Parathyroid adenoma (tissue), 2 donors: ENCODE measurements at regions not wholly inside any gene's neighbourhood (a gene's known extent, or its start where the extent isn't known, plus 50 kb on each side); places are given as distances from the start of the nearest gene placed in this dataset.
A peak's percentile ranks its signal among the peaks of the same experiment; 100 is the strongest.

ENCODE experiments used
- H2AFZ ChIP-seq: fragments of 300-600 bp; sonication (generic); one replicate; pipeline ENCODE4 v1.7.0; 2017; ENCODE audit warnings: antibody characterized with exemption, mild to moderate bottlenecking
- H3K27ac ChIP-seq: fragments of 300-600 bp; sonication (generic); one replicate; pipeline ENCODE4 v1.7.0; 2017
- H3K27me3 ChIP-seq: fragments of 300-600 bp; sonication (generic); one replicate; pipeline ENCODE4 v1.7.0; 2017; ENCODE audit warnings: low read length; ENCODE audit not compliant: control insufficient read depth, insufficient read depth
- H3K36me3 ChIP-seq: fragments of 300-600 bp; sonication (generic); one replicate; pipeline ENCODE4 v1.7.0; 2017; ENCODE audit warnings: low read length; ENCODE audit not compliant: control insufficient read depth, insufficient read depth
- H3K4me1 ChIP-seq: fragments of 300-600 bp; sonication (generic); one replicate; pipeline ENCODE4 v1.7.0; 2017; ENCODE audit warnings: control low read depth
- H3K4me2 ChIP-seq: fragments of 300-600 bp; sonication (generic); one replicate; pipeline ENCODE4 v1.7.0; 2017; ENCODE audit warnings: low read length
- H3K4me3 ChIP-seq: fragments of 300-600 bp; sonication (generic); one replicate; pipeline ENCODE4 v1.7.0; 2017; ENCODE audit warnings: low read depth, low read length
- H3K79me2 ChIP-seq: fragments of 300-600 bp; sonication (generic); one replicate; pipeline ENCODE4 v1.7.0; 2017; ENCODE audit warnings: control low read depth
- H3K9ac ChIP-seq: fragments of 300-600 bp; sonication (generic); one replicate; pipeline ENCODE4 v1.7.0; 2017; ENCODE audit warnings: mild to moderate bottlenecking
- H3K9me3 ChIP-seq: fragments of 300-600 bp; sonication (generic); one replicate; pipeline ENCODE4 v1.7.0; 2017; ENCODE audit warnings: low read length; ENCODE audit not compliant: control insufficient read depth
- CTCF ChIP-seq: fragments of 300-600 bp; sonication (generic); IDR thresholded peaks from one replicate; pipeline ENCODE4 v1.7.0; 2017; ENCODE audit warnings: antibody characterized with exemption, mild to moderate bottlenecking
- donor health status: primary hyperparathyroidism.

GRCh38 chr17:12538003-12538402, 127.7 kb upstream of the MYOCD start:
- no peaks in the 10 kb centered on the region for H3K27me3 ChIP-seq
- H2AFZ ChIP-seq, result no peak overlapping the region
- H3K9ac ChIP-seq, result no peak overlapping the region
- no peak for TF ChIP-seq CTCF
- H3K4me3 ChIP-seq, result no peak overlapping the region
- H3K4me1 ChIP-seq, result no peaks in the 10 kb centered on the region
- H3K9me3 ChIP-seq, result no peaks in the 10 kb centered on the region
- H3K4me2 ChIP-seq, result no peak overlapping the region
- H3K36me3 ChIP-seq, result no peaks in the 10 kb centered on the region
- H3K27ac ChIP-seq, result no peak overlapping the region
- H3K79me2 ChIP-seq, result no peaks in the 10 kb centered on the region

- Histone ChIP-seq H2AFZ (peak overlapping the region; percentile 47), H3K4me3 (no peak overlapping the region), H3K4me1 (no peaks in the 10 kb centered on the region), H3K36me3 (no peaks in the 10 kb centered on the region), H3K9ac (no peak overlapping the region), H3K9me3 (no peaks in the 10 kb centered on the region), H3K27ac (no peak overlapping the region), H3K27me3 (no peaks in the 10 kb centered on the region), H3K4me2 (no peak overlapping the region), H3K79me2 (no peaks in the 10 kb centered on the region)
- peak; percentile 81 for TF ChIP-seq CTCF
These were observed 119.7 kb upstream of the MYOCD start for GRCh38 chr17:12545877-12546513.

GRCh38 chr17:12546983-12547382, 118.7 kb upstream of the MYOCD start:
- Histone ChIP-seq H3K4me1 (no peaks in the 10 kb centered on the region), H2AFZ (no peak overlapping the region), H3K79me2 (no peaks in the 10 kb centered on the region), H3K27me3 (no peaks in the 10 kb centered on the region), H3K36me3 (no peaks in the 10 kb centered on the region), H3K4me3 (no peak overlapping the region), H3K9ac (no peak overlapping the region), H3K4me2 (no peak overlapping the region), H3K9me3 (no peaks in the 10 kb centered on the region), H3K27ac (no peak overlapping the region)
- no peak for TF ChIP-seq CTCF

GRCh38 chr17:12547831-12548230, 117.9 kb upstream of the MYOCD start:
- no peaks in the 10 kb centered on the region for H3K4me1 ChIP-seq
- H3K4me3 ChIP-seq, result no peak overlapping the region
- no peak overlapping the region for H3K9ac ChIP-seq
- H3K9me3 ChIP-seq, result no peaks in the 10 kb centered on the region
- H3K36me3 ChIP-seq, result no peaks in the 10 kb centered on the region
- no peak overlapping the region for H2AFZ ChIP-seq
- H3K79me2 ChIP-seq, result no peaks in the 10 kb centered on the region
- no peaks in the 10 kb centered on the region for H3K27me3 ChIP-seq
- H3K4me2 ChIP-seq, result no peak overlapping the region
- no peak overlapping the region for H3K27ac ChIP-seq
- TF ChIP-seq CTCF, result no peak

GRCh38 chr17:12548558-12548957, 117.1 kb upstream of the MYOCD start:
- Histone ChIP-seq H3K9ac (no peak overlapping the region), H3K4me2 (no peak overlapping the region), H2AFZ (no peak overlapping the region), H3K4me1 (no peaks in the 10 kb centered on the region), H3K79me2 (no peaks in the 10 kb centered on the region), H3K4me3 (no peak overlapping the region), H3K36me3 (no peaks in the 10 kb centered on the region), H3K27ac (no peak overlapping the region), H3K9me3 (no peaks in the 10 kb centered on the region), H3K27me3 (no peaks in the 10 kb centered on the region)
- no peak for TF ChIP-seq CTCF
